ENCODE measurements at regions not wholly inside any gene's neighbourhood (a gene's known extent, or its start where the extent isn't known, plus 50 kb on each side); places are given as distances from the start of the nearest gene placed in this dataset.

DNA sequence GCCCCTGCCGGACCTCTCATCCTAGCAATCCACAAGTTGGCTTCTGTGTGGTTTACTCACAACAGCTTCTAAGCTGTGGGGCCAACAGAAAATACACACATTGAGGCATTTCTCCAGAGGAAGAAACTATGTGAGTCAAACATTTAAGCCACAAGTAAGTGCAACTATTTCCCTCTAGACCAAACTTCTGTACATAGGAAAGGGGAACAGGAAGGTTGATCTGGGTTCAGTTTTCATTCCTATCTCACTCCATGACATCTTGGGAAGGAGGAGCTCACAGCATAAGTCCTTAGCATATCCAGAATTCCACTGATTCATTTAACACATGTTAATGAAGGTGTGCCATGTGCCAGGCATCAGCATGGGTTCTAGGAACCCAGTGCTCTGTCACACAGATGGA is 72.8 kb upstream of the PICALM start:
- Mint-ChIP-seq H3K4me3 (ENCODE audit: unreplicated experiment) (no peak overlapping the region), H3K27ac (ENCODE audit: unreplicated experiment) (peak overlapping the region; percentile 3), H3K9me3 (ENCODE audit: unreplicated experiment) (peaks cover 4% of the 10 kb centered on the region), H3K4me1 (ENCODE audit: unreplicated experiment) (peaks cover 31% of the 10 kb centered on the region), H3K36me3 (ENCODE audit: unreplicated experiment) (no peaks in the 10 kb centered on the region), H3K27me3 (ENCODE audit: unreplicated experiment) (no peaks in the 10 kb centered on the region)
- TF ChIP-seq, protein P1, sequence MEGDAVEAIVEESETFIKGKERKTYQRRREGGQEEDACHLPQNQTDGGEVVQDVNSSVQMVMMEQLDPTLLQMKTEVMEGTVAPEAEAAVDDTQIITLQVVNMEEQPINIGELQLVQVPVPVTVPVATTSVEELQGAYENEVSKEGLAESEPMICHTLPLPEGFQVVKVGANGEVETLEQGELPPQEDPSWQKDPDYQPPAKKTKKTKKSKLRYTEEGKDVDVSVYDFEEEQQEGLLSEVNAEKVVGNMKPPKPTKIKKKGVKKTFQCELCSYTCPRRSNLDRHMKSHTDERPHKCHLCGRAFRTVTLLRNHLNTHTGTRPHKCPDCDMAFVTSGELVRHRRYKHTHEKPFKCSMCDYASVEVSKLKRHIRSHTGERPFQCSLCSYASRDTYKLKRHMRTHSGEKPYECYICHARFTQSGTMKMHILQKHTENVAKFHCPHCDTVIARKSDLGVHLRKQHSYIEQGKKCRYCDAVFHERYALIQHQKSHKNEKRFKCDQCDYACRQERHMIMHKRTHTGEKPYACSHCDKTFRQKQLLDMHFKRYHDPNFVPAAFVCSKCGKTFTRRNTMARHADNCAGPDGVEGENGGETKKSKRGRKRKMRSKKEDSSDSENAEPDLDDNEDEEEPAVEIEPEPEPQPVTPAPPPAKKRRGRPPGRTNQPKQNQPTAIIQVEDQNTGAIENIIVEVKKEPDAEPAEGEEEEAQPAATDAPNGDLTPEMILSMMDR (IDR thresholded peaks at IDR 0.05) = no peak
- no peak for DNase-seq (ENCODE audit: extremely low spot score, unreplicated experiment)

DNA sequence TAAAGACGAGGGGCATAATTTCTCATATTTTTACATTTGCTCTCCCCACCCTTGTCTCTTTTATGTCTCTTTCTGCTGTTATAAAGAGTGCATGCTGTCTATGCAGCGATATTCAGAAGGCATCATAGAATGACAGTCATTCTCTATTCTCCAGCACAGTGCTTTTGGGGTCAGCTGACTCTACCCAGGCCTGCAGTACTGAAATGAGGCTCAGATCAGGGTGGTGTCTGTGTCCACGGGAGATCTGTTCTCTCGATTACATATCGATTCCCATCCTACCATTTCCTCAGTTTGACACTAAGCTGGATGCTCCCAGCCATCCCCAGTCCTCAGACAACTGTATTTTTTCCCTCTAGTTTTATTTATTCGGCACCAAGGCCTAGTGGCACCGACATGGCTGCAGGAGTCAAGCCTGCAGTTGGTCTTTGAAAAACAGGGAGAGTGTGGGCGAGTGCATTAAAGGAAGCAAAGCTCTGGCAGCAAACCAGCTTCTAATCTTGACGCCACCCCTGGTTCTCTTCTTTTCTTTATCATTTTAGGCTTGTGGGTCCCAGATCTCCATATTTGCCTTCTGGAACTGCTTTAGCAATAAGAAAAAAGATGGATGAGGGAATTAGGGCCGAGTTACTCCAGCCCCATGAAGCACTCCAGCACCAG is 71.6 kb upstream of the PICALM start:
- Mint-ChIP-seq H3K9me3 (ENCODE audit: unreplicated experiment) (peaks cover 4% of the 10 kb centered on the region), H3K4me1 (ENCODE audit: unreplicated experiment) (peaks cover 33% of the 10 kb centered on the region), H3K4me3 (ENCODE audit: unreplicated experiment) (no peak overlapping the region), H3K36me3 (ENCODE audit: unreplicated experiment) (no peaks in the 10 kb centered on the region), H3K27ac (ENCODE audit: unreplicated experiment) (no peak overlapping the region), H3K27me3 (ENCODE audit: unreplicated experiment) (no peaks in the 10 kb centered on the region)
- TF ChIP-seq, protein P1 (IDR thresholded peaks at IDR 0.05) = no peak
- no peak for DNase-seq (ENCODE audit: extremely low spot score, unreplicated experiment)

DNA sequence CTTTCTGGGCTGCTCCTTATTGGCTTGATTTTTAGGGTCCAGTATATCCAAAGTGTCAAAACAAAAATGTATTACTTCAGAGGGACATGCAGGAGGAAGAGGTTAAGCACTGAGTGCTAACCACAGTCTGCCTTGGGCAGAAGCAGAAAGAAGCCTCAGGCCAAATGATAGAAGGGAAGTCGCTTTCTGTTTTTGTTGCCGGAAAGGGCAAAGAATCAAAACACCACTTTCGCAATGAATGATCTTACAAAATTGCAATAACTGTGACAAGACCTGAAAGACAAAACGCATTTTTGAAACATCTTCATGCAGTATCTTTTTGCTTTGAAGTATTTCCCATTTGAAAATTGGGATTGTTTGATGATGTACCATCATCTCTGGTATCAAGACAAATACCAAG is 70.1 kb upstream of the PICALM start:
- Mint-ChIP-seq H3K4me1 (ENCODE audit: unreplicated experiment) (peaks cover 23% of the 10 kb centered on the region), H3K9me3 (ENCODE audit: unreplicated experiment) (peaks cover 4% of the 10 kb centered on the region), H3K27ac (ENCODE audit: unreplicated experiment) (no peak overlapping the region), H3K27me3 (ENCODE audit: unreplicated experiment) (no peaks in the 10 kb centered on the region), H3K36me3 (ENCODE audit: unreplicated experiment) (no peaks in the 10 kb centered on the region), H3K4me3 (ENCODE audit: unreplicated experiment) (no peak overlapping the region)
- TF ChIP-seq, protein P1 (IDR thresholded peaks at IDR 0.05) = no peak
- DNase-seq (ENCODE audit: extremely low spot score, unreplicated experiment) = no peak

DNA sequence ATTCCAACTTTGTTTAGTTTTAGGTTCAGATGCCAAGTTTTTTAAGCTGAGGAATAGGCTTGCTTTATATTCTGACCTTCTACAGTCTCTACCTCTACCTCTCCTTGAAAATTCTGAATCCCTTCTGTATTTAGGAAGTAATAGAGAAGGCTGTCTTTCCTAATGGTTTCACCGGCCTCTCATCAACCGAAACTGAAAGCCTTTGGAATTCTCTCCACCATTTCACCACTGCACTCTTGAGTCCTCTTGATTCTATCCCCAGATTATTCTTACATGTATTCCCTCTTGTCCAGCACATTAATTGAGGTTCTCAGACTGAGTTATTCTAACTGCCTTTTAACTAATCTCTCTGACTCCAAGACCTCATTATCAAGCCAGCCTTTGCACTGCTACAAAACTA is 67.7 kb upstream of the PICALM start:
- no peak overlapping the region for H3K4me3 Mint-ChIP-seq (ENCODE audit: unreplicated experiment)
- H3K36me3 Mint-ChIP-seq (ENCODE audit: unreplicated experiment) = no peaks in the 10 kb centered on the region
- H3K27me3 Mint-ChIP-seq (ENCODE audit: unreplicated experiment) = no peaks in the 10 kb centered on the region
- TF ChIP-seq, protein P1 (IDR thresholded peaks at IDR 0.05) = no peak
- H3K27ac Mint-ChIP-seq (ENCODE audit: unreplicated experiment) = no peak overlapping the region
- no peak for DNase-seq (ENCODE audit: extremely low spot score, unreplicated experiment)
- no peaks in the 10 kb centered on the region for H3K9me3 Mint-ChIP-seq (ENCODE audit: unreplicated experiment)
- H3K4me1 Mint-ChIP-seq (ENCODE audit: unreplicated experiment) = peaks cover 22% of the 10 kb centered on the region

DNA sequence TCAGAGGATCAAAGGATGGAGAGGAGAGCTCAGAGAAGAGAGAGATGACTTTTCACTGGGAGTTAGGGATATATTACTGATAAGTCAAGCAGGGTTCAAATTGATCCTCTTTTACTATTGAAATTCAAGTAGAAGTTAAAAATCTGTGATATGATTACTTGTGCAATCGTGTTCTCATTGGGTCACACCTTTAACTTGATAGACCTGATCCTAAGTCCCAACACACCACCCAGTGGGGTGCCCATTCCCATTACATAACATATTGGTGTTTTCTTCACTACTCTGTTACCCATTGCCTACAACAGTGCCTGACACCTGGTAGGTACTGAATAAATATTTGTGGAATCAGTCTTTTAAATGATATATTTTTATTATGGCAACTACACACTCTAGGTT is 66.4 kb upstream of the PICALM start:
- Mint-ChIP-seq H3K27ac (ENCODE audit: unreplicated experiment) (no peak overlapping the region), H3K36me3 (ENCODE audit: unreplicated experiment) (no peaks in the 10 kb centered on the region), H3K4me1 (ENCODE audit: unreplicated experiment) (peaks cover 20% of the 10 kb centered on the region), H3K27me3 (ENCODE audit: unreplicated experiment) (no peaks in the 10 kb centered on the region), H3K9me3 (ENCODE audit: unreplicated experiment) (no peaks in the 10 kb centered on the region), H3K4me3 (ENCODE audit: unreplicated experiment) (no peak overlapping the region)
- no peak for DNase-seq (ENCODE audit: extremely low spot score, unreplicated experiment)
- TF ChIP-seq, protein P1 (IDR thresholded peaks at IDR 0.05) = no peak

Measured in osteocyte (in vitro differentiated cells).